NCI-H2227 treated with DMSO at 0.1 percent for 48 hours (cell line): ENCODE measurements at regions not wholly inside any gene's neighbourhood (a gene's known extent, or its start where the extent isn't known, plus 50 kb on each side); places are given as distances from the start of the nearest gene placed in this dataset.
A peak's percentile ranks its signal among the peaks of the same experiment; 100 is the strongest.

Experiments
- DNase-seq: peaks from one replicate; lab custom pipeline; 2025; lab: John Stamatoyannopoulos, UW

DNA sequence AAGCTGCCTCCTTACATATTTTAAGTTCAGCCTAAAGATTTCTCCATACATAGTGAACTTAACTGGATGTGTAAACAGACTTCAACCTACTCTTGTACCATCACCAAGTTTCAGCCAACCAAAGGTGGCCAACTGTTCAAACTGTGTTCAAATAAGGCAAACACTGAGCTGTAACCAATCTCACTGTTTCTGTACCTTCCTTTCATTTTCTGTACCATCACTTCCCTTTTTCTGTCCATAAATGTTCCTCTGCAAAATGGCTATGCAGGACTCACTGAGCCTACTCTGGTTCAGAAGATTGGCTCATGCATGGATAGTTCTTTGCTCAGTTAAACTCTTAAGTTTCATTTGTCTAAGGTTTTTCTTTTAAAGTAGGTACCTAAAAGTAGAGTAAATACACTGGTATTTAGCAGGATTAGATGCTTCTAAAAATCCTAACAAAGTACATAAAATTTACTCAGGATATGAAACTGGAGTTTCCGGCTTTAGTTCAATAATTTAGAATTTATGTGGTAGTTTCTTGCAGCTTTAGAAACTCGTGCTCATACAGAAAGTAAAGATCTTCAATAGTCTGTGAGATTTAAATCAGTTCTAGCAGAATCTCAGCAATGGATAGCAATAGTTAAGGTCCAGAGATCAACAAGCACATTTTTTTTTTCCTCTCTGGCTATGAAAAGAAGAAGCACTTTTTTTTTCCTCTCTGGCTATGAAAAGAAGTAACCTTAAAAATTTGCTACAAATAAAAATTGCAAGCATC lies 282.0 kb upstream of the PPFIA2 start:
- DNase-seq: no peak

DNA sequence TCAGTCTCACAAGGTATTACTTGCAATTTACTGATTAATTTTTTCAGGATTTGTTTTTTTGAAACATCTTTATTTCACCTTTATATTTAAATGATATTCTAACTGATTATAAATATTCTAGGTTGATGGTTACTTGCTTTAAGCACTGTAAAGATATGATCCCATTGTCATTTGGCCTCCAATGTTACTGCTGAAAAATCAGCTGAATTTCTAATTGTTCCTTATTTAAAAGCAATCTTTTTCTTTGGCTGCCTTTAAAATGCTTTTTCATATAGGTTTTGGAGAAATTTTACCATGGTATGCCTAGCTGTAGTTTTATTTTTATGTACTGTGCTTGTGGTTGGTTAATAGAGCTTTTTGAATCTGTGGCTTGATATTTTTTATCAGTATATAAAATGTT lies 275.6 kb upstream of the PPFIA2 start:
- DNase-seq: no peak

DNA sequence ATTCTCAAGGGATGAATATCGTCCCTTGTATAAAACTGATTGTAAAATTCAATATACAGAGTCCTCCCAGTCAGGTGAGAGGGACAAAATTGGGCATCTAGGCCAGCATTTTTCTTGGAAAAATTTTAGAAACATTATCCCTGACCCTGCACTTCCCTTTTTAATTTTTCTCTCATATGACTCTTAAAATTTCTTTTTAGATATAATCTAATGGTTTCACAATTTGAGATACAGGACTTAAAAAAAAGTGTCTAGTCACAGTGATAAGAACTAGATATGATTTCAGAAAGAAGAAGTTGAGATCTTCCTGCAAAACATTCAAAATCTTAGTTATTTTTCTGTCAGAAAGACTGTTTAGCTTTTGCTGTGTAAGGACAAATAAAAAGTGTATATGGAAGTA lies 270.8 kb upstream of the PPFIA2 start:
- no peak for DNase-seq

DNA sequence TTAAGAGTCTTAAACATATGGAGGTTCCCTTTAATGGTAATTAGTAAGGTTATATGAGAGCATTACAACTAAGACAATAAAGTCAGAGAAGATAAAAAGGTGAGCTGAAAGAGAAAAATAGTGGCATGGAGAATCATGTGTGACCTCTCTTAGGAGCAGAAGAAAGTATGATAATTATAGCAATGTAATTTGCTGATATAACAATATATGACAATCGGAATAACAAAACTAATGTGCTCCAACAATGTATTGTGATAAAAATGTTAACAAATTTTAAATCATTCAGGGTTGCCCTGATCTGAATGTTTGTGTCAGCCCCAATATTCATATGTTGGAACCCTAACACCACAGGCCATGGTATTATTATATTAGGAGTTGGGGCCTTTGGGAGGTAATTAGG lies 269.6 kb upstream of the PPFIA2 start:
- no peak for DNase-seq

DNA sequence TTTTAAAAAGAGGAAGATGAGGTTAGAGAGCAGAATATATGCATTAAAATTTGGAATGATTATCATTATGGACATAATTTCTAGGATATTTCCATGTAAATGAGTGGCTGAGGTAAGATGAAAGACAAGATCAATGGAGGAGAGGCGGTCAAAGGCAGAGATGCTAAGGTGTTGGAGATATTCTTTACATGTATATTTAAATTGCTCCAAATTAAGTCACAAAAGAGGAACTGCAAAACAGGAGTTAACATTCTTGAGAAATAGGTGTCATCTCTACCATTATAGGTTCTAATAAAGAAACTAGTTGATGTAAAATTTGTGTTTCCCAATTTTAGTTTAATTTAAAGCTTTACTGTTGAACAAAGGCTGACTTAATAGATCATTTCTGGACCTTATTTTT lies 268.5 kb upstream of the PPFIA2 start:
- no peak for DNase-seq

DNA sequence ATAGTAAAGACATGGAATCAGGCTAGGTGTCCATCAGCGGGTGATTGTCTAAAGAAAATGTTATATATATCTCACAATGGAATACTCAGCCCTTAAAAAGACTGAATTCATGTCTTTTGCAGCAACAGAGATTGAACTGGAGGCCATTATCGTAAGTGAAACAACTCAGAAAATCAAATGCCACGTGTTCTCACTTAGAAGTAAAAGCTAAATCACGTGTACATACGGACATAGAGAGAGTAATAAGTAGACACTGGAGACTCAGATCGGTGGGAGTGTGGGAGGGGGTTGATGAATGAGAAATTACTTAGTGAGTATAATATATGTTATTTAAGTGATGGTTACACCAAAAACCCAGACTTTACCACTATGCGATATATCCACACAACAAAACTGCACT lies 266.3 kb upstream of the PPFIA2 start:
- no peak for DNase-seq

DNA sequence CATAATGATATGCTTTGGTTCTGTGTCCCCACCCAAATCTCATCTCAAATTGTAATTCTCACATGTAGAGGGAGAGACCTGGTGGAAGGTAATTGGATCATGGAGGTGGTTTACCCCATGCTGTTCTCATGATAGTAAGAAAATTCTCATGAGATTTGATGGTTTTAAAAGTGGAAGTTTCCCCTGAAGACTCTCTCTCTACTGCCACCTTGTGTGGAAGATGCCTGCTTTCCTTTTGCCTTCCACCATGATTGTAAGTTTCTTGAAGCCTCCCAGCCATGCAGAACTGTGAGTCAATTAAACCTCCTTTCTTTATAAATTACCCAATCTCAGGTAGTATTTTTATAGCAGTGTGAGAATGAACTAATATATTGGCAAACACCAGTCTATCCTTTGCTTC lies 260.4 kb upstream of the PPFIA2 start:
- DNase-seq: no peak

DNA sequence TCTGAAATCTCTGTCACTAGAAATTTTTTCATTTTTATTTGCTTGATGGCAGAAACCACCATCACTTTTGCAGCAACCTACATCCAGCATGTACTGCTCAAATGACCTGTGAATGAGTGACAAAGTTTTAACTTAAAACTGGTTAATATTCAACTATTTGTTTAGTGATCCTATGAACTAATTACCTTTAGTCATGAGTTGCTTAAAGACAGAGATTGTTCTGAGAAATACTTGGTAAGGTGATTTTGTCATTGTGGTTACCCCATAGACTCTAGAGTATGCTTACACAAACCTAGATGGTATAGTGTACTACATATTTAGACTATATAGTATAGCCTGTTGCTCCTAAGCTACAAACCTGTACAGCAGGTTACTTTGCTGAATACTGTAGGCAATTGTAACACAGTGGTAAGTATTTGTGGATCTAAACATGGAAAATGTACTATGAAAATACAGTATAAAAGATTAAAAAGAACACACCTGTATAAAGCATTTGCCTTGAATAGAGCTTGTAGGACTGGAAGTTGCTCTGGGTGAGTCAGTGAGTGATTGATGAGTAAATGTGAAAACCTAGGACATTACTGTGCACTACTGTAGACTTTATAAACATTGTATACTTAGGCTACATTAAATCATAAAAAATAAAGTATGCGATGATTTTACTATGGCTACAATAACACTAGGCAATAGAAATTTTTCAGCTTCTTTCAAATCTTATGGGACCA lies 256.6 kb upstream of the PPFIA2 start:
- DNase-seq: no peak

DNA sequence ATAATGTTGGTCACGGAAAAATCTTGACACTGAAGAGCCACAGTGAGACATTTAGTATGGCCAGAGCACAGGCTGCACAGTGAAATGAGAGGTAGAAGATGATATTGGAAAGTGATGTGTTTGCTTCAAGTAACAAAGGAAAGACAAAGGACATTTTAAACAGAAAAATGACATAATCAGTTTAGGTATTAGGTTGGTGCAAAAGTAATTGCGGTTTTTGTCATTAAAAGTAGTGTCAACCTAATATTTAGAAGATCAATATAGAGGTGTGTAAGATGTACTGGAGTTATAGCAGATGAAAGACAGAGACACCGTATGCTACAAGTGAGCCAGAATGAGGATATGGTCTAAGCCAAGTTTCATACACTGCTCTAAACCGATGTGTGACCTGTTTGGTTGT lies 253.0 kb upstream of the PPFIA2 start:
- DNase-seq: no peak

DNA sequence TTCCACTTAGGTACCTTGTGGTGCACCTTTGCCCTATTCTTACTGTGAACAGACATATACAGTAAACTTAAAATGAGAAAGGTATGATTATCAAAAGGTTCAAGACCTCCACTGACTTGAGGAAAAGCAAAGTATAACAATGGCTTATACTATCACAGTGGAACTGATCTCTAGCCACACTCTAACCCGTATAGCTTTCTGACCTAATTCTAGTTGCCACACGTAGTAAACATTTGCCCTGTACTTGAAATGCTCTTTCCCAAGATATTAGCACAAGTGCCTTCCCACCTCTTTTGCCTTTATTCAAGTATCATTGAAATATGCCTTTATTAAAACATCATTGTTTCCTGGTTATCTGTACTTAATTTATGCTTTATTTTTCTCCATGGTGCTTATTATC lies 250.4 kb upstream of the PPFIA2 start:
- no peak for DNase-seq

DNA sequence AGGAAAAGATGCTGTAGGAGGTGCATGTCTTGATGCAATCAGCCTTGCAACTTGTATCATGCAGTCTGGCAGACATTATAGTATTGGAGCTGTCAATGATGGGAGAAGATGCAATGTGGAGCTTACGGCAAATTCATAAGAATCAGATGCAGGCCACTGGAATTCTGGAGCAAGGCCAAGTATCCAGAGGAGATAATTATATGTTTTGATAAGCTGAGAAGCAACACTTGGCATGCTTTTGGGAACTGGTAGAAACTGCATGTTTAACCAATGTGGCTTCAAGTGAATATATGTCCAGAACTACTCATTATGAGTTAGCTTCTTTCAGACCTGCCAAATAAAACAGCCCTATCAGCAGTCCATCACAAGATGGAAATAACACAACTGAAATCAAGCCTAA lies 249.1 kb upstream of the PPFIA2 start:
- DNase-seq: peak; percentile 87

DNA sequence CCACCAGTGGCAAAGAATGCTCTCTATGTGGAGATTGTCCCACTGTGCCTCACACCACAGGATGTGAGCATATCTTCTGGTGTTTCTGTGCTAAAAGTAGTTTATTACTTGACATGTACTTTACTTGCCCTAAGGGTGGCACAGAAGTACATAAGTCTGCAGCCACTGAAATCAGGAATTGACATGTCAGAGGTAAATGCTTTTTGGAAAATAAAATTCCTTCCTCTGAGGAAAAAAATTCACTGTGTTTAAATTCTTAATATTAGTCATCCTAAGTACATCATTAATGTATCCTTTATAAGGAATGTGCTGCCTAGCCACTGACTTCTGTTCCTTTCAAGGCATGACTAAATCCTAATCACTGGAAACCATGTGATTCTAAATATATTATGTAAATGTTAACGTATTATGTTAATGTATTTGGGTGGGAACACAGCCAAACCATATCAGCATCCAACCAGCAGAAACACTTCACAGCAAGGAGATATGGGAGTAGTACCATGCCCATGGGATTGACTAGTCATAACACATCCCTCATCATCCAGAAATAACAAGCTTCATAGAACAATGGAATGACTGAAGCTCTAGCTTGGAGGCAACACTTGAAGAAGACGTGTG lies 239.7 kb upstream of the PPFIA2 start:
- no peak for DNase-seq

DNA sequence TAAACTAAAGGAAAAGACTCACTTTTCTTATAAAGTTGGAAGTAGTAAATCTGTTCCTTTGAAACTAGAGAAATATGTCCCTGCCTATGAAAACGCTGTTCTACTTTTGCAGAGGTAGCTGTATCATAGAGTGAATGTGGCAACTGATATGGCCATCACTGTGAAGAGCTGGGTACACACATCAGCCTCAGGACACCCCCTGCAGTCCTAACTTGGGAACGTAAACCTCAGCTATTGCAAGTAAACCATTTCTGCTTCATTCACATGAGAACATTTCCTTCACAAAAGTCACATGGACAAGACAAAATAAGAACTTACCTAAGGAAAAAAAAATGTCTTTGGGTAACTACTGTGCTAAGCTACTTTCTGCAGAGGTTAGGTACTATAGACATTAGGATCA lies 233.3 kb upstream of the PPFIA2 start:
- no peak for DNase-seq

DNA sequence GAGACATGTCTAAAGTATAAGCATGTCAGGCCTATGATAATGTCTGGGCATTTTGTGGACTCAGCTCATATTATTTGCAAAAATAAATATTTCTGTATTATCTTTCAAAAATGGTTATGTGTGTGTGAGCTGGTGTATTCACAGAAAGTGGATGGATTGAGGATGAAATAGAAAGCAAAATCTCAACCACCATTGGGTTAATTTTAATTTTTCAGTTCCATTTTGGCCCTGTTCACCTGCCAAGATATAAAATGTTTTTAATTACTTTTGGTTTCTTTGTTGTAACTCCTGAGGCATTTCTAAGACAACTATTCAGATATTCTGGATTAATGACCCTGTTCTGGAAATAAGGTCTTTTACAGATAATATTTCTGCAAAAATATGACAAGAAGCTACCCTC lies 232.7 kb upstream of the PPFIA2 start:
- no peak for DNase-seq

DNA sequence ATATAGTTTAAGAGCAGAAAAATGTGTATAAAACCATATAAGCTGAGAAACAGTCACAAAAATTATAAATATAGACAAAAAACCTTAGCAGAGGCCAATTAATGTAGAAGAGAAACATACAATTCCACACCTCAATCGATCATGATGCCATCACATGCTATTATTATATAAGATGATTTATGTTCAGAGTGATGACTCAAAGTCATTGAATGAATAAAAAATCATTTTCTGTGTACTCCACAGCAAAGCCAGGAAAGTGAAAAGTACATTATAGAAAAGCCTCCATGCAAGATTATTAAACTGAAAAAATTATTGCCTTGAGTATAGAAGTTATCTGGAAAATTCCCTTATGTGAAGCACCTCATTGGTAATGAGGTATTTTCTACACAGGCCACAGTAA lies 229.2 kb upstream of the PPFIA2 start:
- peak; percentile 48 for DNase-seq

DNA sequence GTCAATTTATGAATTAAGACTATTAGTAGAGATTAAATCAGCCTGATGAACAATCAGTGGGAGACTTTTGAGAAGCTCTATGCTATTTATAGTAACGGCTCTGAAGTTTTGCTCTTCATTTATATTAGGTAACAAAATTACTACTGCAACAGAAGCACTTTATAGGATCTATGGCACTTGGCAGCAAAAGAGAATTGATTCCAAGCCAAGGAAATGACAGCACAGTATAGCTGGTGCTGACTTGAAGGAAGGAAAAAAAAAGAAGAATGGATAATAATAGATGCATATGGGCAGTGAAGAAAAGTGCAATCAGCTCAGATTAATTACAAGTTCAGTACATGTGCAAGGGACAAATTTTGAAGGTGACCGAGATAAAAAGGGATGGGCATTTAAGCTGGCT lies 228.2 kb upstream of the PPFIA2 start:
- no peak for DNase-seq

DNA sequence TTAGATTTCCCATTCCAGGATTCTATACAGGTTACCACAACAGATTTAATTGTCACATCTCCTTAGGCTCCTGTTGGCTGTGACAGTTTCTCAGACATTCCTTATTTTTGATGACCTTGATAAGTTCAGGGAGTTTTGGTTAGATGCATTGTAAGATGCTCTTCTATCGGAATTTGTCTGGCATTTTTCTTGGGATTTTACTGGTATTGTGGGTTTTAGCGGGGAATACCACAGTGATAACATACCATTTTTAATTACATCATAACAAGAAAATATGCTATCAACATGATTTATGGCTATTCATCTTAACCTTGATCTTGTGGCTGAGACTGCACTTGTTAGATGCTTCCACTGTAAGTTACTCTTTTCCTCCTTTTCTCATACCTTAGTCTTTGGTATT lies 217.5 kb upstream of the PPFIA2 start:
- DNase-seq: no peak

DNA sequence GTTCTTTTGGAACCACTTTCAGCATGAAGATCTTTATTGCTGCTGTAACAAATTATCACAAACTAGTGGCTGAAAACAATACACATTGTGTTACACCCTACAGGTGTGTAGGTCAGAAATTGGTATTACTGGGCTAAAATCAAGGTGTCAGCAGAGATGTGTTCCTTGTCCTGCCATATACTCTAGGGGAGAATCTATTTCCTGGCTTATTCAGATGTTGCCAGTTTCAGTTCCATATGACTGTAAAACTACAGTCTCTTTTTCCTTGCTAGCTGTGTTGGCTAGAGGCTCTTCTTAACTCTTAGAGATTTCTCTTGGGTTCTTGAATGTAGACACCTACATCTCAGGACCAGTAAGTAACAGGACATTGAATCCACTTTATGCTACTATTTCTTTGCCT lies 215.6 kb upstream of the PPFIA2 start:
- no peak for DNase-seq

DNA sequence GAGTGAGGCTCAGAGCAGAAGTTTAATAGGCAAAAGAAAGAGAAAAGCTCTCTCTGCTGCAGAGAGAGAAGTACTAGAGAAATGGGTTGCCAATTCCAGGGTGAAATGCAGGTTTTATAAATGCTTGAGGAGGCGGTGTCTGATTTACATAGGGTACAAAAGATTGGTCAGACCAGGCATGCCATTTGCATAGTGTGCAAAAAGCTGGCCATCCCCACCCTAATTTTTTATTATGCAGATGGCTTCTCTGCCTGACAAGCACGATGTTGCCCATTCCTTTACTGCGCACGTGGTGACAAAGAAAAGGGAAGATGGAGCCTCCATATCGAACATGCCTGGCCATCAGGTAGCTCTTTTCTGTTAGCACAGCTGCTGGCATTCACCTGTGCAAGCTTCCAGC lies 209.3 kb upstream of the PPFIA2 start:
- no peak for DNase-seq

DNA sequence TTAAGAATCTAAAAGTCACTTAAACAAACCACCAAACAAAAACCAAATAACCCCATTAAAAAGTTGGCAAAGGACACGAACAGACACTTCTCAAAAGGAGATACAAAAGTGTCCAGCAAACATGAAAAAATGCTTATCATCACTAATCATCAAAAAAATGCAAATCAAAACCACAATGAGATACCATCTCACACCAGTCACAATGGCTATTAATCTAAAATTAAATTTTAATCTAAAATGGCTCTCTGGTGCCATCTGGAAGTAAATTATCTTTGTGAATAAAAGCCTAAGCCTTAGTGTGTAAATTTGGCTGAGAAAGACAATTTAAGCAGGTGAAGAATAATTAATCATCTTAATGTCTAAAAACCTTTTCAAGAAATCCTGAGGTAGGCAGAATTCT lies 204.5 kb upstream of the PPFIA2 start:
- no peak for DNase-seq

DNA sequence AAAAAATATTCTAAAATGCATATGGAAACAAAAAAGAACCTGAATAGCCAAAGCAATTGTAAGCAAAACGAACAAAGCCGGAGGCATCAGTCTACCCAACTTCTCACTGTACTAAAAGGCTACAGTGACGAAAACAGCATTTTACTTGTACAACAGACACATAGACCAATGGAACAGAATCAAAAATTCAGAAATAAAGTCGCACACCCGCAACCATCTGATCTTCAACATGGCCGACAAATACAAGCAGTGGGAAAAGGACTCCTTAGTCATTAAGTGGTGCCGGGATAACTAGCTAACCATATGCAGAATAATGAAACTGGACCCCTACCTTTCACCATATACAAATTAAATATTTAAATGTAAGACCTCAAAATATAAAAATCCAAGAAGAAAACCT lies 203.9 kb upstream of the PPFIA2 start:
- DNase-seq: no peak

DNA sequence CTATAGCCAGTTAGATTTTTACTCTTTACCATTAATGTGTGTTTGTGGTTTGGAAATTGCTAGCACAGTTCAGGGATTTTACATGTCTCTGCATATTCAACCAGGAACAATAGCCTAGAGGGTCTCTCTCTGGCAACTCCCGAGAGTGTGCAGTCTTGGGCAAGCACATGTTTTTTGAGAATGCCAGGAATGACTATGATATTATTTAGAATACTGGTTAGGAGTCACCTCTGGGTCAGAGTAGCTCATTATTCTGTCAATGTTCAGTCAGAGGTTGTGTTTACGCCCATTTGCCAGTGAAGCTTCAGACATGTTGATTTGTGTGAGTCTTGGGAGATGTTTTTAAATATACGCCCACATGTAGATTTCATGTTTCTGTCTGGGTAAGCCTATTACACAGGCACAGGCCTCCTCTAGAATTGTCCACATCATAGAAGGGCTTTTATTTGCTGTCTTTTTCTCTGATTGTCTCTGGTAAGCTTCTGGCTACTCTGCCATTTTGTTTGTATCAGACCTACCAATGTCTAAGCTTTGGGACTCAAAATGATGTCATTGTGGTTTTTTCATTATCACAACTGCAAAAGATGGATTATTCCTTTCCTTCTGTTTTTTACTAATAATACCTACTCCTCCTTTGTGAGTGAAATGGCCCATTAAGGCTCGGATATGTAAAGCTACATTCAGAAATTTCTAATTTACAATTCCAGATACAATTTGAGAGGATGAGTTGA lies 203.1 kb upstream of the PPFIA2 start:
- DNase-seq: peak; percentile 12

DNA sequence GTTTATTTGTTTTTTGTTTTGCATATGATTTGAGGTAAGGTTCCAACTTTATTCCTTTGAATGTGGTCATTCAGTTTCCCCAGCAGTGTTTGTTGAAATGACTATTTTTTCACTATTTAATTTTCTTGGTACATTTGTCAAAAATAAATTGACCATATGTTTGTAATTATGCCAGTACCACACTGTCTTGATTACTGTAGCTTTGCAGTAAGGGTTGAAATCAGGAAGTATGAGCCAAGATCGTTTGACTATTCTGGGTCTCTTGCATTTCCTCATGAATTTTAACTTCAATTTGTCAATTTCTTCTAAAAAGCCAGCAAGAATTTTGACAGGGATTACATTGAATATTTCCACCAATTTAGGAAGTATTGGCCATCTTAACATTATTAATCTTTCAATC lies 199.3 kb upstream of the PPFIA2 start:
- no peak for DNase-seq
